GM19025 (cell line): ENCODE measurements at regions not wholly inside any gene's neighbourhood (a gene's known extent, or its start where the extent isn't known, plus 50 kb on each side); places are given as distances from the start of the nearest gene placed in this dataset.

Source experiments
- ATAC-seq: cut with Tn5 transposase; IDR thresholded peaks from one replicate; pipeline ENCODE4 v1.9.1; 2021; ENCODE audit warnings: mild to moderate bottlenecking, low read depth, moderate library complexity; ENCODE audit not compliant: unreplicated experiment

DNA sequence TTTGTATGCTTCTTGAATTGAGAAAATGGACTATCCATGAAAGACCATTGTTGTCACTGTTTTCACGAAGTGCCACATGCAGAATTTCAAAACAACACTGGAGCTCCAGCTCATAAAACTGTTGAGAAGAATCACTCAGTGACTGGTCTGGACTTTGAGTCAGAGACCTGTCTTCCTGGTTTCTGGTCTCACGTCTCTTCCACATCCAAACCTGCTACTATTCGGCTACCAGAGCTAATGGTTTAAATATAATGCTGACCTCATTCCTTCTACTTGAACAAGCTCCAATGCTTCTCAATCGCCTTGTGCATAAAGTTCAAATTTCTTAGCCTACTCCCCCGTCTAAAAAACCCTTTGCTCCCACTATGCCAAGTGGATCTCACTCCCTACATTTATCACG is 227.9 kb upstream of the NR2F2 start:
- ATAC-seq = no peak

DNA sequence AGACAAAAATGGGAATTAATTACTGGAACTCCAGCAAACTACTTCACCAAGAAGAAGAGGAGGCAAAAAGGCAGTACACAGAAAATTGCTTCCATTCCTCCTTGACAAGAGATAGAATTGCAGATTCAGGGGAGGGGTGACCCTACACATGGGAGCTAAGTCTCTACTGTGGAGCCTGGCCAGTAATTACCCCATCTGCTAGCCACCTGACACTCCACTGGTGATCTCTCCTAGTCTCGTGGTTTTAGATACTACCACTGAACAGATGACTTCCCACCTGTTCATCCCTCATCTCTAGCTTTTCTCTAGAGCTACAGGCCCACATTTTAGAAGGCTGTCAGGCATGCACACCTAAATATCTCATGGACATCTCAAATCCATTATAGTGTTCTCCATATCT is 224.3 kb upstream of the NR2F2 start:
- ATAC-seq = no peak

DNA sequence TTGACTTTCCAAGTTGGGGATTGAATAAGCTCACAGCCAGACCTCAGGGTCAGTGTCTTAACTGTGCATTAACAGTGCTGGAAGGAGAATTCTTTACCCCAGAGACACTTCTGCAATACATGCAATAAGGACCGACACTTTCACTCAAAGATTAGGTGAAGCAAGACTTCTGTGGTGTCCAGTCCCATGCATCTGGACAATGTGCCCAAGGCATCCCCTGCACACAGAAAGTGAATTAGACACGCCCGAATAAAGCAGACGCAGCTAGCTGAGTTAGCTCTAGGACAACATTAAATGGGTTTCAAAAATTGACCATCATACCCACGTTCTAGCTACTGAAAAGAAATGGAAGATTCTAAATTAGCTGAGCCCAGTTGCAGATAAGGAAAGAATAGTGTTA is 223.9 kb upstream of the NR2F2 start:
- no peak for ATAC-seq

DNA sequence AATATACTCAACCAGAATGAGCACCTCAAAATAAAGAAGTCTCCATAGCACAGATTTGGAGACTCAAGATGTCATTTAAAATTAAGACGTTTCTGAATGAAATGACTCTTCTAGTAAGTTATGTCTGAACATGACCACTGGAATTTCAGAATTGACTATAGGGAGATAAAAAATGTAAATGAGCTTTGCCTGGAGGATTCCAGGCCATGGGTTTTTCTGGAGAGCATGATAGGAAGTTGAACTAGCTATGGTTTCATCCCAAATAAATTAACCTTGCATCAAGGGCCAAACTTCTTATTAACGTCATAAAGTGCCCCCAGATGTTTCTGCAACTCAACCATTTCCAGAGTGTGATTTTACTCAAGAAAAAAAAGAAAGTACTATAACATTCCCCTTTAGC is 222.6 kb upstream of the NR2F2 start:
- no peak for ATAC-seq

DNA sequence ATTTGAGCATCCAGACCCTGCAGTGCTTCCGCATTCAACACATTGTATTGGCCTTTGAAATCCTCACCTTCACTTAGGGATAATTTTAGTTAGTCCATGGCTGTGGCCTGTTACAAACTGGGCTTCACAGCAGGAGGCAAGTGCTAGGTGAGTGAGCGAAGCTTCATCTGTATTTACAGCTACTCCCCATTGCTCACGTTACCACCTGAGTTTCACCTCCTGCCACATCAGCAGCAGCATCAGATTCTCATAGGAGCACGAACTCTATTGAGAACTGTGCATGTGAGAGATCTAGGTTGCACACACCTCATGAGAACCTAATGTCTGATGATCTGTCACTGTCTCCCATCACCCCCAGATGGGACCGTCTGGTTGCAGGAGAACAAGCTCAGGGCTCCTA is 222.1 kb upstream of the NR2F2 start:
- ATAC-seq = no peak

DNA sequence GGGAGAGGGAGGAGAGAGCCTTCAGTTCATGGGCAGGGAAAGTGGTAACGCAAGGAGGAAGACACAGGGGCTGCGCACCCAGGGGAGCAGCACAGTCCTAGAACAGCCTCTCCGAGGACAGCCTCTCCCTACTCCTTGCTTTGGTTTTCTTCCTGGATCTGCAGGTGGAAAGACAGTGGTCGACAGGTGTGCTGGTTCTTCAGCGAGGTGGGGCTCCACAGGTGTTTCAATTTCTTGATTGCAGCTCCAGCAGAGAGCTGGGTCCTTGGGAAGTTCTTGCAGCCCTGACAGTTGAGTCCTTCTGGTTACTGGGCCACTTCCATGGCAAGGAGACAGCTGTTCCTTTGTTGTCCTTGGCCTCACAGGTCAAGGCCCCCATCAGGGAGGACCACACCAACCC is 220.7 kb upstream of the NR2F2 start:
- ATAC-seq = no peak

DNA sequence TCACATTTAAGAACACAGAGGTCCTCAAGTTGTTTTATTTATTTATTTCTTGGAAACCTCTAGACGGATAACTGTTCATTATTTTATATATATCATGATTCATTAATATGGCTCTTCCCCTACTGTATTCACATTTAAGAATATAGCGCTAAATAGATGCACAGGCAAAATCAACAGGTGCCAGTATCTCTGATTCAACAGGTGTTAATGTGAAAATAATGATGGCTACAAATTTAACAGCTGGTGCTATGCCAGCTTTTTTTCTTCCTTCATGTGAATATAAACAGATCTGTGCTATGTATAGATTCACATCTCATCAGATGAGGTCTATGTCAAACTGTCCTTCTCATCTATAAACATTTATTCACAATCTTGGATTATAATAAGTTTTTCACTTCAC is 218.5 kb upstream of the NR2F2 start:
- no peak for ATAC-seq

DNA sequence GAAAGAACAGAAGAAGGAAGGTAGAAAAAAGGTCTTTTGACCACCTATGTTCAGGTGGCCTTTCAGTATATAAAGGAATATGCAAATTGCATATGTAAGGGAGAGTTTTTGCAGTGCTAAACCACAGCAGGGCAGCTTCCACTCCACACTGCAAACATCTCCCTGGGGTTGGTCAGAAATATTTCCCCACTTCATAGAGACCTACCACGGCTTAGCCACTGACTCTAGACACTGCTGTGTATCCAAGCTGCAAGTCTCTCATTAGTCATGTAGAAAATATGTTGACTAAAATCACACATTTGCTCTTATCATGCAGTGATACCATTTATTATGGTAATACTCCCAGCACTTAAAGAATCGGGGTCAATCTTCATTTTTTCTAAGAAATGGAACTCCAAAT is 214.9 kb upstream of the NR2F2 start:
- ATAC-seq = no peak

DNA sequence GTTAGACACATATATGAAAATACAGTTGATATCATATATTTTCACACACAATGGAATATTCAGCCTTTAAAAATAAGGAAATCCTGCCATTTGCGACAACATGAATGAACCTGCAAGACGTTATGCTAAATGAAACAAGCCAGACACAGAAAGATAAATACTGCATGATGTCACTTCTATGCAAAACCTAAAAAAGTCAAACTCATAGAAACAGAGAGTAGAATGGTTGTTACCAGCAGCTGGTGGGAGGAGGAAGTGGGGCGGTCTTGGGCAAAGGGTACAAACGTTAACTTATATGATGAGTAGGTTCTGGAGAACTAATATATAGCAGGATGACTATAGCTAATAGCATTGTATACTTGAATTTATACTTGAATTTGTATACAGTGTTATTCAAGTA is 213.2 kb upstream of the NR2F2 start:
- no peak for ATAC-seq

DNA sequence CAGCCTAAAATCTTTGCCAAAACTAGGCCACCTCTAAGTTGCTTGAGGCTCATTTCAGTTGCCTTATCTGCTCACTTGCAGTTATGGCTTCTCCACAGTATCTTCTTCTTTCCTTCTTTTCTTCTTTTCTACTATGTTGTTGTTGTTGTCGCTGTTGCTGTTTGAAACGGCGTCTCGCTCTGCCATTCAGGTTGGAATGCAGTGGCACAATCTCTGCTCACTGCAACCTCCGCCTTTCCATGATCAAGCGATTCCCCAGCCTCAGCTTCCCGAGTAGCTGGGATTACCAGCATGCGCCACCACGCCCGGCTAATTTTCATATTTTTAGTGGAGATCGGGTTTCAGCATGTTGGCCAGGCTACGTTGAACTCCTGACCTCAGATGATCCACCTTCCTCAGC is 210.8 kb upstream of the NR2F2 start:
- no peak for ATAC-seq

DNA sequence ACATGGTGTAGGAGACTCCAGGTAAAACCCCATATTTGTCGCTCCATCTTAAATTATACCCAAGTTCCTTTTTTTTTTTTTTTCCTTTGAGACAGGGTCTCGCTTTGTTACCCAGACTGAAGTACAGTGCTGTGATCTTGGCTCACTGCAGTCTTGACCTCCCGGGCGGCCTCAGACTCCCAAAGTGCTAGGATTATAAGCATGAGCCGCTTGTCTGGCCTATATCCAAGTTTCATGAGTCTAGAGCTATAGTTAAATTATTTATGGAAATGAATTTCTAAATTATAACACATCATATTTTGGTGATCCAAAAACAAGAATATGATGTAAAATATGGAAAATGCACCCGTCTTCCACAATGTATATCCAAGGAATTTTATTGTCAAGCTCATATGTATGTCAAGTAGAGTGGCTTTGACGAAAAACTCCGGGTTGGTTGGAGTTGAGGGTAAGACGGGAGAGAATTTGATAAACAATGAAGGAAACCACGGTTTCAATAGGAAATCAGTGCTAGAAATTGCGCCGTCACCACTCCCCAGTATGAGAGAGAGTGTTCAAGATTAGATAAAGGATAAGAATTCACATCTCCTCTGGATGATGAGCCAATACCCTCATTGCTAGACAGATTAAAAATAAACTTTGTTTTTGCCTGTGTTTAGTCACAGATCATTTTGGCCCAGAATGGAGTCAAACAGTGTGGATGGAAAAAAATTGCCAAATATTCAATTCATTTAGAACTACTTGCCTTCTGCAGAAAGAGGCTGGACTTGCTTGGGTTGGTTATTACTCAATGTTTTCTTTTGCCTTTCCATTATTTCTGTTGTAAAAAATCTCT is 209.2 kb upstream of the NR2F2 start:
- no peak for ATAC-seq

DNA sequence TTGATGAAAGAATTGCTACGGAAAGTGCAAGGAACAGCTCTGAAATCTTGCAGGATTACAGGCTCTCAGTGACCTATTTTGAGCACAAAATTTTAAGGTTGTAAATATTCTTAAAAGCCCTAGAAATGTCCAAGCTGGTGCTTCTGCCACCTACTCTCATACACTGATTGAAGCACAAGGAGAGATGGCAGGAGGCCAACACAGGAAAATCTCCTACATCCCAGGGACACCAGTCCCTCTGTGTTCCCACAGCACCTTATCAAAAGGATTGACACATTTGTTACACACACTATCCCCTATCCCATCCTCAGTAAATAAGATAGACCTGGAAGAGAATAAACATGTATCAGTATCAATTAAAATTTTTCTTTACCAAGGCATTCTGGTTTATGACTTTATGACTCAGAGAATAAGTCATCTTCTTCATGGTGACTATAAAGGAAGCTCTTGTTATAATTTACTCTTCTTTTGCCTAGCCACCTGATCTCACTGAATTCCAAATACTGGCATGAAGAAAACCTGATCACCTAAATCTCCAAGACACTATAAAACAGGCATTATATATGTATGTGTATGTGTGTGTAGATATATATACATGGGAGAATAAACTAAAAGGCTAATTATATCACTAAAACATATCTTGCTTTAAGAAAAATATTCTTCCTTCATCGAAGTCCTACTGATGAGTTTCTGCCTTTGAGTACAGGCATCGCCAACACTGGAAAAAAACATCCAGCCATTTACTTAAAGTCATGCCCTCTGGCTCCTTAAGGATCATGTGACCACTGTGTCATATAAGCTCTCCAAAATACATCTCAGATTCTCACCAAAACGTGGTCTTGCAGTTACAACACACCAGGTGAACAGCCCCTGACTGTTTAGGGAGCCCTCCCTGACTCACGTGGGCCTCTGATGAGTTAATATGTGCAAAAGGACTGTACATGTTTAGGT is 208.1 kb upstream of the NR2F2 start:
- no peak for ATAC-seq

DNA sequence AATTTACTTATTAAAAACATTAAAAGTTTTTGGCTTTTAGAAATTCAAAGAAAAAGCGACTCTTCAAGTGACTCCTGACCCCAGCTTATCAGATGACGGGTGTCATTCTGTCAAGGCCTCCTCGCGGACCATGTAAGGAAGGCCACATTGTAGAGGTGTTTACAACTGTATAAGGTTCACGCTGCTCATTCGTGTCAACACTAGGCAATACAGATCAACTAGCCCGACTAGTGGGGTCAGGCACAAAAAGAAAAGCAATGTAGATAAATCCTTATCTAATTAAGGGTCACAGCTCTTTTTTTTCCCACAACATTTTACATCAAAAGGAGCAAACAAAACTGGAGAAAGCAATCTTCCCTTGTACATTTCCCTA is 207.5 kb upstream of the NR2F2 start:
- no peak for ATAC-seq

DNA sequence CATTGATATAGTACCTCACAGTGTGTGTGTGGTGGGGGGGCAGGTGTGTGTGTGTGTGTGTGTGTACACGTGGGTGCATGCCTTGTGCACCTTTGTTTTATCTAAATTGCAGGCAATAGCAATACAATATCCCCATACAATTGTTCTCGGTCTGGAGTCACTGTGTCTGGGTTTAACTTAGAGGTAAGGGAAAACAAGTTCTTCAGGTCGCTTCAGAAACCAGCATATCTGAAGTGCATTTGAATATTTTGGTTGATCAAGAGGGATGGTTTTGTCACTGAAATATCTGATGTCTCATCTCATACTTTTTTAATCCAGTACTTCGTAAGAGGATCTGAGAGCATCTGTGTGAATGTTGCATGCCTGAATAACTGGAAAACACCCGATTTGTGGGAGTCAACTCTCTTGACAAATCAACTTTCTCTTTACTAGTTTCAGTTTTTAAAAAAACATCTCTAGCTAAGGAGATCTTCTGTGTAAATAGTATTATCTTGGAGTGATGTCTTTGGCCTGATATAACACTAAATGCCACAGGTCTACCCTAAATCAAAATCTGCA is 206.8 kb upstream of the NR2F2 start:
- ATAC-seq = no peak

DNA sequence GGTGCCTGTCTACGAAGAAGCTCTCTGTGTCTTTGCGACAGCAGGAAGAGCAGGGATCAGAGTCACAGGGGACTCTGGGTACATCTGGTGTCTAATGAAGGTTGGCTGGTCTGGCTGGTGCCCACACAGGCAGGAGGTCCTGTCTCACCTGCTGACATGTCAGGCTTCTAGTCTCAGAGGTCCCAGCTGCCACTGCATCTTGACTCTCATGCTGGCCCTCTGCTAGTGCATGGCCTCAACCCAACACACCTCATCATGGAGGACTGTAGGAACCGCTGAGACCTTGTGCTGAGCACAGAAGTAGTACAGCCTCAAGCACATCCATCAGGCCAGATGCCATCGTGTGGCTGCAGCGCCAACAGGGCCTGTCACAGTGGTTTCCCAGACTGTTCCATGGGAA is 206.1 kb upstream of the NR2F2 start:
- ATAC-seq = no peak

DNA sequence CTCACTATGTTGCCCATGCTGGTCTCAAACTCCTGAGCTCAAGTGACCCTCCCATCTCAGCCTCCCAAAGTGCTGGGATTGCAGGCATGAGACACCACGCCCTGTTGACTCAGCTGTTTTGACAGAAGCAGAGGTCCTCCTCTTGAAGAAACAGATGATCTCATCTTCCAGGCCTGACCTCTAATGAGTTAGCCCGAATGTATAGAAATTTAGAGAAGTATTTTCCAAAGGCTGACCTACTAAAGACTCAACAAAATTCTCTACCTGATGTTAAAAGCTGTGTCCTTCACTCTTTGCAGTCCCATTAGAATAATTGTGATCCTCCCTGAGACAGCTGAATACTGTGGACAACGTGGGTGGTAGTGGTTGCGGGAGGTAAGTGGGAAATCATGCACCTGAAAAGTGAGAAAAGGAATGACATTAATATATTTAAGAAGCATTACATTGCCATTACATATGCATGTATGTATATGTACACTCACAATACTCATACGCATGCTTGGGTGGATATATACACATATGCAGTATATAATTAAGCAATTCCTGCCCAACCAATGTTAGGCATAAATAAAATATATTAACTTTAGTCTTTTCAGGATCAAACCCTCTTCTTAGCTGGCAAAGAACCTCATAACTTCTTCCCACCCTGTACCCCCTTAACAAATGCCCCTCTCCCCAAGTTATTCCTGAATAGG is 204.6 kb upstream of the NR2F2 start:
- no peak for ATAC-seq

DNA sequence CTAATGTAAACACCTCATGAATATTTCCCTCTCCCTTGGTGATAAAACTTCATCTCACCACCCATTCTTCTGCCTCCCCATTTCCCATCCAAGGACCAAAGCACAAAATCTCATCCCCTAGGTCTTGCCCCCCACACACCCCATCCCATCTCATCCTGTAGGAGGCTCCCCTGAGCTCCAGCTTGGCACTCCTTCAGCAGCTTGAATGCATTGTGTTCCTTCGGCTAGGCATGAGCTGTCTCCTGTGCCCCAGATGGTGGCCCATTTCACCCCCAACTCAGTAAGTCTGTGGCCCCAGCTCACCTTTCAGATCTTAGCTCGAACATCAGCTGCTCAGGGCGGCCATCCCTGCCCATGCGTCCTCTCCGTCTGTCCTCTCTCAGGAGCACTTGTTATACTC is 203.6 kb upstream of the NR2F2 start:
- no peak for ATAC-seq

DNA sequence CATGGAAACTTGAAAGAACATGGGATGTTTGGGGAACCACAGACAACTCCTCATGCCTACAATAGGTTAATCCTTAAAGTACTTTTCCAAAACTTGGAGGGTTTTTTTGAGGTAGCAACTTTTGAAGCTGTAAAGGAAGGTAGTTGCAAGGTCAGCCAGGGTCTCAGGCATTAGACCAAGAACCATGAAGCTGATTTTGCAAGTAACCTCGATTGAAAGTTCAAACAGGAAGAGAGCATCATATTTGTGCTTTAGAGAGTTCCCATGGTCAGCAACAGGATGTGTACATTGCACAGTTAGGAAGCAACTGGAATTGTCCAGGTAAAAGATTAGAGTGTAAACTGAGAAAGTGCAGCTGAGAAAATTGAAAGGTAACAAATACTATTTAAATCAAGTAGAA is 199.8 kb upstream of the NR2F2 start:
- ATAC-seq = no peak

DNA sequence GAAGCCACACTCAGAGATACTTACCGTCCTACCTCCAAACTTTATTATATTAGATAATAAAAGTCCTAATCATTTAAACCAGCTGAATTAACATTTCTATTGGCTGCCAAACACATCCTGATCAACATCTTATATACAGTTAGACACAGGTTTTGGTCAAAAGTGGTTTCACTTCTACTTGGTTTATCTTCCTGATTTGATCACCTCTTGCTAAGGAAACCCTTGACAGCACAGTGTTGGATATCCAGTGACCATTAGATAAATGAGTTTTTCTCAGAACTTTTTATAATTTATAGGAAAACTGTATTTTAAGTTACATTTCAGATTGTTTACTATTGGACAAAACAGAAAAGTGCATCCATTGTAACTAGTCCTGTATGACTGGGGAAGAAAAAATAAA is 198.4 kb upstream of the NR2F2 start:
- no peak for ATAC-seq

DNA sequence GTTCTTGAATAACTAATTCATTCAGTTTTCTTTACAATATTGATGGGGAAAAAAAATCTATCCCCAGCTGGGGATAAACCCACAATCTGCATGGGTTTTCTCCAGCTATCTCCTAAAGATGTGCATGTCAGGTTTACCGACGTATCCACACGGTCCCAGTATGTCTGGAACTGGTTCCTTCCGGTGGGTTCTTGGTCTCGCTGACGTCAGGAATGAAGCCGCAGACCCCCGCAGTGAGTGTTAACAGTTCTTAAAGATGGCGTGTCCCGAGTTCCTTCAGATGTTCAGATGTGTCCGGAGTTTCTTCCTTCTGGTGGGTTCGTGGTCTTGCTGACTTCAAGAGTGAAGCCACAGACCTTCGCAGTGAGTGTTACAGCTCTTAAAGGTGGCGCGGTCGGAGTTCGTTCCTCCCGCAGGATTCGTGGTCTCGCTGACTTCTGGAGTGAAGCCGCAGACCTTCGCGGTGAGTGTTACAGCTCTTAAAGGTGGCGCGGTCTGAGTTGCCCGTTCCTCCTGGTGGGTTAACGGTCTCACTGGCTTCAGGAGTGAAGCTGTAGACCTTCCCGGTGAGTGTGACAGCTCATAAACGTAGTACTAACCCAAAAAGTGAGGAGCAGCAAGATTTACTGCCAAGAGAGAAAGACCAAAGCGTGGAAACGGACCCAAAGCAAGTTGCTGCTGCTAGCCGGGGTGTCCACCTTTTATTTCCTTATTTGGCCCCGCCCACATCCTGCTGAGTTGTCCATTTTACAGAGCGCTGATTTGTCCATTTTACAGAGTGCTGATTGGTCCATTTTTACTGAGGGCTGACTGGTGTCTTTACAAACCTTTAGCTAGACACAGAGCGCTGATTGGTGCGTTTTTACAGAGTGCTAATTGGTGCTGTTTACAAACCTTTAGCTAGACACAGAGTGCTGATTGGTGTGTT is 195.1 kb upstream of the NR2F2 start:
- no peak for ATAC-seq
